Adrenal gland (tissue), 9 donors: ENCODE measurements at regions not wholly inside any gene's neighbourhood (a gene's known extent, or its start where the extent isn't known, plus 50 kb on each side); places are given as distances from the start of the nearest gene placed in this dataset.

Source experiments
- DNase-seq, 7 donors: peaks; one replicate each; pipeline ENCODE4 v3.0.0-alpha.2; 2019 to 2020
- H3K27ac ChIP-seq, 5 donors: fragments of 200-600 bp; sonication (generic) in 4 of 5; 1 replicate in 3 of 5; 2 replicates in 2 of 5; pipeline versions ENCODE4 v1.5.1 to v1.8.0; 2016 to 2020; ENCODE audit warnings: mild to moderate bottlenecking in 1 of 5
- H3K27me3 ChIP-seq: fragments of 200-600 bp; 2 replicates; pipeline ENCODE4 v1.8.0; 2021
- H3K36me3 ChIP-seq, 2 donors: fragments of 200-600 bp; replicated peaks in 1 of 2; 1 replicate in 1 of 2; 2 replicates in 1 of 2; pipeline versions ENCODE4 v1.5.1 to v1.8.0; 2018 to 2022
- H3K4me1 ChIP-seq, 2 donors: fragments of 200-600 bp; replicated peaks in 1 of 2; 1 replicate in 1 of 2; 2 replicates in 1 of 2; pipeline versions ENCODE4 v1.5.1 to v1.8.0; 2018 to 2021
- H3K4me3 ChIP-seq, 4 donors: fragments of 200-600 bp; sonication (generic) in 3 of 4; one replicate each; pipeline ENCODE4 v1.5.1; 2016 to 2018
- H3K9me3 ChIP-seq, 3 donors: fragments of 200-600 bp; sonication (generic) in 1 of 3; replicated peaks in 1 of 3; 1 replicate in 2 of 3; 2 replicates in 1 of 3; pipeline versions ENCODE4 v1.5.1 to v1.8.0; 2016 to 2021
- CTCF ChIP-seq, 6 experiments: fragments of 450-650 bp in 4 of 6; fragments of 200-600 bp in 2 of 6; sonication (generic) in 1 of 6; IDR thresholded peaks; 1 replicate in 5 of 6; 2 replicates in 1 of 6; pipeline versions ENCODE4 v1.5.1 to v1.8.0; 2016 to 2021; ENCODE audit warnings: antibody characterized with exemption in 6 of 6, mild to moderate bottlenecking in 2 of 6, moderate library complexity in 1 of 6
- POLR2A ChIP-seq, 2 donors: fragments of 450-650 bp; IDR thresholded peaks; one replicate each; pipeline ENCODE4 v1.6.1; 2017; ENCODE audit warnings: antibody characterized with exemption in 2 of 2, mild to moderate bottlenecking in 2 of 2, moderate library complexity in 1 of 2
- WGBS, 4 donors: extraction: QIAGEN DNeasy Blood & Tissue Kit in 2 of 4; methylation state at CpG; one replicate each; pipeline versions ENCODE4 v1.1.5 to v1.1.7; 2013 to 2017; 5-methylcytosine and 5-hydroxymethylcytosine counted together
- intact Hi-C, 2 donors: fragments of 100-400 bp; cut with DNase I; formaldehyde crosslinking; loops; one replicate each; pipeline versions ENCODE4 v1.14.1 to v1.15.0; 2022 to 2023
- donor health status: healthy with polysubstance abuse.
- donor health status: Bipolar disorder and iron deficiency.
- donor health status: DM: yes; HTN: yes; CAD: no.
- donor health status: DM: no; HTN: no; CAD: no.
- donor health status: DM: no; HTN: no; CAD: no.

DNA sequence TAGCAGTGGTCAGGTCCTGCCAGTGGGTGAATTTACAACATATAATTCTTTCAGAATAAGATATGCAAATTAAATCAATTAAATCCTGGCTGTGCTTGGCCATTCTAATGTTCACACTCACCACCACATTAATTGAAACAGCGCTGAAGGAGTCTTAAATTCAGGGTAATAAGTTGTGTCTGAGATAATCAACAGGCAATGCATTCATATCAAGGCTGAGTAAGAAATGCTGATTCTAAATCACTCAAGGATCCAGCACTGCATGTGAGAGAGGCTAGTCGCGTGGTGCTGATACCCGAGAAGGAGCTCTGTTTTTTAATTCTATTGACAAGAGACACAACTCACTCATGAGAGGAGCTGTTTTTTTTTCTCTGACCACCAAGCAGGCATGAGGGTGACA is 588.8 kb upstream of the ADAMTS9 start:
- TF ChIP-seq POLR2A (IDR thresholded peaks at IDR 0.05): no peak
- no peak for TF ChIP-seq CTCF (IDR thresholded peaks at IDR 0.05)
- 60 to 64% (median 61%) methylated on average over 4 of the region's 4 CpGs for WGBS, 4 donors
- Histone ChIP-seq H3K27me3 (no peaks in the 10 kb centered on the region), H3K27ac (no peak overlapping the region), H3K36me3 (no peaks in the 10 kb centered on the region), H3K9me3 (no peaks in the 10 kb centered on the region), H3K4me3 (no peak overlapping the region), H3K4me1 (no peaks in the 10 kb centered on the region)
- intact Hi-C loops: no loop called here
- DNase-seq: no peak

GRCh38 chr3:65268426-65268825 is 580.6 kb upstream of the ADAMTS9 start:
- no peaks in the 10 kb centered on the region for H3K4me1 ChIP-seq
- WGBS, 4 donors: 40 to 63% (median 50%) methylated on average over 1 of the region's 1 CpG
- intact Hi-C loops: no loop called here

GRCh38 chr3:65265942-65266590 is 578.3 kb upstream of the ADAMTS9 start:
- Histone ChIP-seq H3K27me3 (no peaks in the 10 kb centered on the region), H3K27ac (no peak overlapping the region), H3K36me3 (no peaks in the 10 kb centered on the region), H3K9me3 (no peaks in the 10 kb centered on the region), H3K4me1 (no peaks in the 10 kb centered on the region), H3K4me3 (no peak overlapping the region)
- DNase-seq: no peak
- TF ChIP-seq POLR2A (IDR thresholded peaks at IDR 0.05) (no peak), CTCF (IDR thresholded peaks at IDR 0.05) (no peak)
- intact Hi-C loops: no loop called here
- 68 to 75% (median 72%) methylated on average over 4 of the region's 4 CpGs for WGBS, 4 donors

More at GRCh38 chr3:65268426-65268825, 580.6 kb upstream of the ADAMTS9 start:
- no peak for DNase-seq
- Histone ChIP-seq H3K27ac (no peak overlapping the region), H3K9me3 (no peaks in the 10 kb centered on the region), H3K27me3 (no peaks in the 10 kb centered on the region), H3K36me3 (no peaks in the 10 kb centered on the region), H3K4me3 (no peak overlapping the region)
- TF ChIP-seq CTCF (IDR thresholded peaks at IDR 0.05) (no peak), POLR2A (IDR thresholded peaks at IDR 0.05) (no peak)

DNA sequence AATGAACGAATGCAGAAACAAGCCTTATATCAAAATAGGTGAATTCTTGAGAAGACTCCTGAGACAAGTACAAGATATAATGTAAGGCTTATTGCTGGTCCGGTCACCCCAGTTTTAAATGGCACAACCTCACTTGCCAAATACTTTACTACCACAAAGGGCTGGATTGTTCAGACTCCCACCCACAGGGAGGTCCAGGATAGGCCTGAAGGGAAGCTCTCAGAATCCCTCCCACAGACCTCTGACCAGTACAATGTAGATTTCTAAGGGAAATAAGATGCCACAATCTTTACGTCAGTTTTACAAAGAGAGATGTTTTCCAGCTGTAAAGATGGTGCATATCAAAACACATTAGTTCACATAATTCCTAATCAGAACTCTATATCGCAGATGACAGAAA is 577.7 kb upstream of the ADAMTS9 start:
- WGBS, 4 donors: 80 to 85% (median 81%) methylated on average over 4 of the region's 4 CpGs
- intact Hi-C loops: no loop called here
- DNase-seq: no peak
- H3K27me3 ChIP-seq: no peaks in the 10 kb centered on the region
- H3K27ac ChIP-seq: no peak overlapping the region
- no peaks in the 10 kb centered on the region for H3K4me1 ChIP-seq
- no peaks in the 10 kb centered on the region for H3K9me3 ChIP-seq
- H3K36me3 ChIP-seq: no peaks in the 10 kb centered on the region
- TF ChIP-seq CTCF (IDR thresholded peaks at IDR 0.05) (no peak), POLR2A (IDR thresholded peaks at IDR 0.05) (no peak)
- H3K4me3 ChIP-seq: no peak overlapping the region
